ENCODE measurements at regions not wholly inside any gene's neighbourhood (a gene's known extent, or its start where the extent isn't known, plus 50 kb on each side); places are given as distances from the start of the nearest gene placed in this dataset.

DNA sequence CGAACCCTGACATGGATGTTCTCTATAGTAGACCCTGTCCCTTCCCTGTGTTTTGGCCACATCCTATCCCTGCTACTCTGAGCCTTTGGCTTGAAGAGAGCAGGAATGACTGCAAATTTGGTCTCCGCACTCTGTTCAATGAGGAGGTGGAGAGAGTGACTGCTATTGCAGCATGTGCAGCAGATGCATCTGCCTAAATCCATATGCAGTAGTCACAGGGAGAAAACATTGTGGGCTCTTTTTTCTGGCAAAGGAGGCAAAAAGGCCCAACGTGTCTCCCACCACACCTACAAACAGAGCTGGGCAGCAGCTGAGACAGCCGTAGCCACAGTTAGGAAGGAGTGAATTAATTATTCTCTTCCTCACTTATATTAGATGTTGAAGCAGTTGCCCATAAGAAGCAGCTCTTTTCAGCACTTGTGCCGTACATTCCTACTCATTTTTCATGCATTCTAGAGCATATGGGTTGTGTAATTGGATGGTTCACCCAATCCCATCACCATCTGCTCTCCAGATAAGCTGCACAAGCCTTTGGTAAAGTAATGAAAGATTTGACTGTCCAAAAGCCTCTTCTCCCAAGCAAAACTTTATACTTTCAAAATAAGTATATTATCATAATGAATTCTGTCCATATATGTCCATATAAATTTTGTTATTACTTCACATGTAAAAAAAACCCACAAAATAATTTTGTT lies 147.9 kb upstream of the FAM47A start:
- TF ChIP-seq, protein P1, sequence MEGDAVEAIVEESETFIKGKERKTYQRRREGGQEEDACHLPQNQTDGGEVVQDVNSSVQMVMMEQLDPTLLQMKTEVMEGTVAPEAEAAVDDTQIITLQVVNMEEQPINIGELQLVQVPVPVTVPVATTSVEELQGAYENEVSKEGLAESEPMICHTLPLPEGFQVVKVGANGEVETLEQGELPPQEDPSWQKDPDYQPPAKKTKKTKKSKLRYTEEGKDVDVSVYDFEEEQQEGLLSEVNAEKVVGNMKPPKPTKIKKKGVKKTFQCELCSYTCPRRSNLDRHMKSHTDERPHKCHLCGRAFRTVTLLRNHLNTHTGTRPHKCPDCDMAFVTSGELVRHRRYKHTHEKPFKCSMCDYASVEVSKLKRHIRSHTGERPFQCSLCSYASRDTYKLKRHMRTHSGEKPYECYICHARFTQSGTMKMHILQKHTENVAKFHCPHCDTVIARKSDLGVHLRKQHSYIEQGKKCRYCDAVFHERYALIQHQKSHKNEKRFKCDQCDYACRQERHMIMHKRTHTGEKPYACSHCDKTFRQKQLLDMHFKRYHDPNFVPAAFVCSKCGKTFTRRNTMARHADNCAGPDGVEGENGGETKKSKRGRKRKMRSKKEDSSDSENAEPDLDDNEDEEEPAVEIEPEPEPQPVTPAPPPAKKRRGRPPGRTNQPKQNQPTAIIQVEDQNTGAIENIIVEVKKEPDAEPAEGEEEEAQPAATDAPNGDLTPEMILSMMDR (IDR thresholded peaks at IDR 0.05; ENCODE audit: borderline replicate concordance, extremely low read depth, low read length, poor library complexity, severe bottlenecking) = no peak
- no peak for TF ChIP-seq EZH2 (IDR thresholded peaks at IDR 0.05; ENCODE audit: borderline replicate concordance, low read depth, low read length, severe bottlenecking)

Measured in DND-41 (cell line).